T-helper 2 cell treated with Interferon-gamma antibody and Interleukin-4, amounts not matched to agents 5 μg/mL and 100 μg/mL, for 36 hours (primary cell): ENCODE measurements at regions not wholly inside any gene's neighbourhood (a gene's known extent, or its start where the extent isn't known, plus 50 kb on each side); places are given as distances from the start of the nearest gene placed in this dataset.

Source experiments
- DNase-seq: peaks from one replicate; pipeline ENCODE4 v3.0.0; 2021; ENCODE audit warnings: low spot score
- H3K27ac Mint-ChIP-seq: one replicate; pipeline ENCODE4 v1.8.0; 2021; ENCODE audit warnings: mild to moderate bottlenecking, mixed read lengths
- H3K27me3 Mint-ChIP-seq: one replicate; pipeline ENCODE4 v1.8.0; 2021; ENCODE audit warnings: low read depth, mixed read lengths
- H3K36me3 Mint-ChIP-seq: one replicate; pipeline ENCODE4 v1.8.0; 2021; ENCODE audit warnings: low read depth, mixed read lengths
- H3K4me1 Mint-ChIP-seq: one replicate; pipeline ENCODE4 v1.8.0; 2021; ENCODE audit warnings: low read depth, mixed read lengths
- H3K4me3 Mint-ChIP-seq: one replicate; pipeline ENCODE4 v1.8.0; 2022; ENCODE audit warnings: mild to moderate bottlenecking, moderate library complexity, mixed read lengths
- H3K9me3 Mint-ChIP-seq: one replicate; pipeline ENCODE4 v1.8.0; 2021; ENCODE audit warnings: mixed read lengths

DNA sequence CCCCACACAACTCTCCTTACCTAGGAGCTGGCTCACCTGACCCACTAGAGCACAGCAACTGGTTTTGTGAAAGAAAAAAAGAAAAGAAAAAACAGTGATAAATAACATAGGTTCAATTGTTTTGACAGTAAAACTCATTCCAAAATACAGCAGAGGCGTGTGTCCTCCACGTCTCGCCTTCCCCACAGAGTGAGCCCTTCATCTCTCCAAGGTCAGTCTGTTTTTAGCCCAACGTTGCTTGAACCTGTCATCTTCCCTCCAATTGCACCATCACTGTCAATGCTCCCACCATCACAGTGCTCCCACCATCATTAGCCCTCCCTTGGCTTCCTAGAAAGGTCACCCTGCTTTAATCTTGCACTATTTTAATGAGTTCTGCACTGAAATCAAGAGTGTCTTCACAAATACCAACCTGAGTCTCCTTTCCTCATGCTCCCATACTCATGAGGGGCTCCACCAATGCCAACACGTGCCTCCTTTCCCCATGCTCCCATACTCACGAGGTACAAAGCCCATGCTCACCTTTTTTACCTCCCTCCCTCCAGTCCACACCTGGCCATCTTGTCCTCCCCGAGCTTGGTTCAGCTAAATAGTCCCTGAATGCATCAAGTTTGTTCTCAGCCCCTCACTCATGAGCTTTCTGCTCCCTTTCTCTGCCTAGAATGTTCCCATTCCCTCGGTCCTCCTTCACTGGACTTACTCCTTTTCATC lies 103.7 kb downstream of the IRS2 start:
- Mint-ChIP-seq H3K36me3 (no peaks in the 10 kb centered on the region), H3K27me3 (peaks cover 11% of the 10 kb centered on the region), H3K4me1 (no peaks in the 10 kb centered on the region), H3K4me3 (no peak overlapping the region), H3K27ac (no peak overlapping the region), H3K9me3 (no peaks in the 10 kb centered on the region)
- DNase-seq = no peak

DNA sequence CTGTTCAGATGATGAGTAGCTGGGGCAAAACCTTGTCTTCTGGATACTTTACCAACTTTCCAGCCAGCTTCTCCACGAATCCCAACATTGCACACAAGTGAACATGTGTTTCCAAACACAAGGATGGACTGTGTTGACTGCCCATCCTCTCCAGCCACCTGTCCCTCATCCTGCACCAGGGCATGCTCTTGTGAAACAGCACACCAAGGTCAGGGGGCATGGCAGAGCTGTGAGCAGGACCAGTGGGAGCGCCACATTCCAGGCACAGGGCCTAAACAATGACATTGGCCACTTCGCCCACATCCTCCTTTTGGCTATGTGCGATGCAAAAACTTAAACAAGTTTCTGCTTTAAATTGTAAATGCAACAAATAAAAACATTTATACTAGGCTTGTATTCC lies 105.5 kb downstream of the IRS2 start:
- no peak for DNase-seq
- H3K4me3 Mint-ChIP-seq = no peak overlapping the region
- peaks cover 11% of the 10 kb centered on the region for H3K27me3 Mint-ChIP-seq
- H3K27ac Mint-ChIP-seq = no peak overlapping the region
- no peaks in the 10 kb centered on the region for H3K9me3 Mint-ChIP-seq
- no peaks in the 10 kb centered on the region for H3K4me1 Mint-ChIP-seq
- no peaks in the 10 kb centered on the region for H3K36me3 Mint-ChIP-seq

DNA sequence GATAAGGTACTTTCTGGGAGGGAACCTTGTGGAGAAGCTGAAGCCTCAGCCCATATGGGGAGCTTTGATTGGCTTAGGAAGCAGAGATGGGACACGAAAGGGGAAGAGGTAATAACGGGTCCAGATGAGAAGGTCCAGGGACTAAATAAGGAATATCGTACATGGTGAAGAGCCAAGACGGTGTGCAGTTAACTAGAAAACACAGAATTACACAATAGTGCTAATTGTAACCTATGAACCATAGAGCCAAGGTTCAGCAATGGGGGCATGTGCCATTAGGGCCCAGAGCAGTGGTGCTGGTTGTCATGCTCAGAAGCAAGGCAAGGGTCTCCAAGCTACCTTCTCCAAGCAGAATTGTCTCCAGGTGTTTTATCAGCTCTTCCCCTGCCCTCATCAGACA lies 106.1 kb downstream of the IRS2 start:
- DNase-seq = no peak
- peaks cover 11% of the 10 kb centered on the region for H3K27me3 Mint-ChIP-seq
- H3K27ac Mint-ChIP-seq = no peak overlapping the region
- H3K4me1 Mint-ChIP-seq = no peaks in the 10 kb centered on the region
- H3K4me3 Mint-ChIP-seq = no peak overlapping the region
- H3K36me3 Mint-ChIP-seq = no peaks in the 10 kb centered on the region
- no peaks in the 10 kb centered on the region for H3K9me3 Mint-ChIP-seq

GRCh38 chr13:109678459-109678858 lies 107.9 kb downstream of the IRS2 start:
- Mint-ChIP-seq H3K9me3 (no peaks in the 10 kb centered on the region), H3K4me1 (no peaks in the 10 kb centered on the region), H3K27me3 (peaks cover 13% of the 10 kb centered on the region), H3K36me3 (no peaks in the 10 kb centered on the region), H3K4me3 (no peak overlapping the region), H3K27ac (no peak overlapping the region)
- no peak for DNase-seq

GRCh38 chr13:109677206-109677605 lies 109.2 kb downstream of the IRS2 start:
- no peak overlapping the region for H3K27ac Mint-ChIP-seq
- no peaks in the 10 kb centered on the region for H3K36me3 Mint-ChIP-seq
- H3K27me3 Mint-ChIP-seq = peaks cover 6% of the 10 kb centered on the region
- H3K4me3 Mint-ChIP-seq = no peak overlapping the region
- no peaks in the 10 kb centered on the region for H3K9me3 Mint-ChIP-seq
- no peak for DNase-seq
- no peaks in the 10 kb centered on the region for H3K4me1 Mint-ChIP-seq

DNA sequence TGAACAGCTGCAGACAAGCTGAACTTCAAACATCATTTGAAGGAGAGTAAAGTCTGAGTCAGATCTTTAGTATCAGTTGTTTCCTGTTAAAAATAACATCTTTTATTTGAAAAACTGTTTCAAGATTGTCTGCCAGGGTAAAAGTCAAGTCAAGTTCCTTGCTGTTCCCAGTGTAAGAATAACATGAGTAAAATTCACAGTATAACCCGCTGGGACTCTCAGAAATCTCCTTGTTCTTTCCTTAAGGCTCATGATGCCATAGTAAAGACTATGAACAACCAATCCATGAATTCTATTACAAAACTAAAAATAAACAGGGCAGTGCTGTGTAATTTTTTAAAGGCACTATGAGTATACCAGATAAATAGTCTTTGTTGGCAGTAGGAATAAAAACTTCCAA lies 112.9 kb downstream of the IRS2 start:
- no peaks in the 10 kb centered on the region for H3K9me3 Mint-ChIP-seq
- no peak overlapping the region for H3K4me3 Mint-ChIP-seq
- H3K27ac Mint-ChIP-seq = no peak overlapping the region
- no peak for DNase-seq
- no peaks in the 10 kb centered on the region for H3K4me1 Mint-ChIP-seq
- H3K36me3 Mint-ChIP-seq = no peaks in the 10 kb centered on the region
- H3K27me3 Mint-ChIP-seq = peaks cover 6% of the 10 kb centered on the region

DNA sequence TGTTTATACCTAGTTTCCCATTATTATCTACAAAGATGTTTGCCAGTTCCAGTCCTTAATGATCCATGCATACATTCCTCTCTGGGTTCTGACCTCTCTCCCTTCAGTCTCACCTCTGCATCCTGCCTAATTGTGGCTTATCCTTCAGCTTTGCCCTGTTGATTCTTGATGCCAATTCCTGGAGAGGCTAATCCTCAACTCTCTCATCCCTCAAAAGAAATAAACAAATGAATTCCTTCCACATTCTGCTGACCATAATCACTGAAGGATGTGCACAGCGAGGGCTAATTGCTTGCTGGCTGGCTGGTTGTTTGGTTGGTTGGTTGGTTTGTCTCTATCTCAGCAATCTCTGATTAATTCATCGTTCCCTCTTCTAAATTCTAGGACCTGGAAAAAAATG lies 113.8 kb downstream of the IRS2 start:
- no peaks in the 10 kb centered on the region for H3K4me1 Mint-ChIP-seq
- H3K27me3 Mint-ChIP-seq = peaks cover 4% of the 10 kb centered on the region
- DNase-seq = no peak
- no peaks in the 10 kb centered on the region for H3K36me3 Mint-ChIP-seq
- no peaks in the 10 kb centered on the region for H3K9me3 Mint-ChIP-seq
- H3K27ac Mint-ChIP-seq = no peak overlapping the region
- H3K4me3 Mint-ChIP-seq = no peak overlapping the region

GRCh38 chr13:109671919-109672318 lies 114.5 kb downstream of the IRS2 start:
- H3K27me3 Mint-ChIP-seq = peaks cover 4% of the 10 kb centered on the region
- DNase-seq = no peak
- no peaks in the 10 kb centered on the region for H3K9me3 Mint-ChIP-seq
- no peak overlapping the region for H3K4me3 Mint-ChIP-seq
- no peaks in the 10 kb centered on the region for H3K36me3 Mint-ChIP-seq
- H3K27ac Mint-ChIP-seq = no peak overlapping the region
- no peaks in the 10 kb centered on the region for H3K4me1 Mint-ChIP-seq

GRCh38 chr13:109670776-109671175 lies 115.6 kb downstream of the IRS2 start:
- no peaks in the 10 kb centered on the region for H3K4me1 Mint-ChIP-seq
- peaks cover 4% of the 10 kb centered on the region for H3K27me3 Mint-ChIP-seq
- no peak overlapping the region for H3K4me3 Mint-ChIP-seq
- no peak for DNase-seq
- H3K9me3 Mint-ChIP-seq = no peaks in the 10 kb centered on the region
- no peaks in the 10 kb centered on the region for H3K36me3 Mint-ChIP-seq
- no peak overlapping the region for H3K27ac Mint-ChIP-seq

DNA sequence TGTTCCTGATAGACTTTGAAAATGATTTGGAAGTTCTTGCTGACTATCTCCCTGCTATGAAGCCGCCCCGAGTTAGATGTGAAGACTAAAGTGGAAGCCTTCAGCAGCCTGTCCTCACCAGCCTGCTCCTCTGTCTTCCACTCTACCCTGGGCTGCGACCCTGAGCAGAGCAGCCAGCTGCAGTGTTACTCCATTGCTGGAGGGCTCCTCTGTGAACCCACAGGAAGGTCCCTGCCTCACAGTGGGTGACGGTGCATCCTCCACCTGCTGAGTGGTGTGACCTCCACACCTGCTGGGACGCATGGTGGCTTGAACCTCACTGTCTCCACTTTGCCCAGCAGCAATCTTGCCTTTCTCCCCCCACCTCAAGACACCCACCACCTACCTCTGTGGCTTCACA lies 116.4 kb downstream of the IRS2 start:
- Mint-ChIP-seq H3K4me1 (no peaks in the 10 kb centered on the region), H3K9me3 (no peaks in the 10 kb centered on the region), H3K4me3 (no peak overlapping the region), H3K27me3 (peaks cover 4% of the 10 kb centered on the region), H3K36me3 (no peaks in the 10 kb centered on the region), H3K27ac (no peak overlapping the region)
- no peak for DNase-seq

GRCh38 chr13:109669234-109669612 lies 117.2 kb downstream of the IRS2 start:
- H3K4me3 Mint-ChIP-seq = no peak overlapping the region
- peaks cover 2% of the 10 kb centered on the region for H3K27me3 Mint-ChIP-seq
- H3K9me3 Mint-ChIP-seq = no peaks in the 10 kb centered on the region
- no peak overlapping the region for H3K27ac Mint-ChIP-seq
- H3K4me1 Mint-ChIP-seq = no peaks in the 10 kb centered on the region
- no peaks in the 10 kb centered on the region for H3K36me3 Mint-ChIP-seq
- no peak for DNase-seq

GRCh38 chr13:109668433-109669233 lies 117.8 kb downstream of the IRS2 start:
- no peaks in the 10 kb centered on the region for H3K9me3 Mint-ChIP-seq
- H3K36me3 Mint-ChIP-seq = no peaks in the 10 kb centered on the region
- no peak overlapping the region for H3K27ac Mint-ChIP-seq
- no peaks in the 10 kb centered on the region for H3K4me1 Mint-ChIP-seq
- H3K4me3 Mint-ChIP-seq = no peak overlapping the region
- DNase-seq = no peak
- H3K27me3 Mint-ChIP-seq = no peaks in the 10 kb centered on the region

DNA sequence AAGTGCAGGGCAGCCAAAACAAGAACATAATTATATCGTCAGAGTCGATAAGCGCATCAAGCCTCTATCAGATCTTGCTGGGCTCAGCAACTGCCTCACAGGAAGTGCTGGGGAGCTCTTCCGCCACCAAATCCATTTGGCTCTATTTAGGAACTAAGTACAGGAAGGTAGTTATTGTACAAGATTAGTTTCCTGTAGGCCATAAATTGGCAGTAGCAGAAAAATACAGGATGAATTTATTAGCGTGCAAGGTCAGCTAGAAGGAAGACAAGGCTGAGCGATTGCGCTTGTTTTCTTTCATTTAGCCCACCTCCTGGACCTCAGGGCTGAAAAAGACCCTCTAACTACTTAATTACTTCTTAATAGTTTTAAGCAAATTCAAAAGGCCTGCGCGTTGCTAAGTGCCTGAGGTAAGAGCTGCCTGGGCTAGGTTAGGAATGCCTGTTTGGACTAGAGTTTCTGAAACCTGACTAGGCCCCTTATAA lies 118.5 kb downstream of the IRS2 start:
- H3K9me3 Mint-ChIP-seq = no peaks in the 10 kb centered on the region

DNA sequence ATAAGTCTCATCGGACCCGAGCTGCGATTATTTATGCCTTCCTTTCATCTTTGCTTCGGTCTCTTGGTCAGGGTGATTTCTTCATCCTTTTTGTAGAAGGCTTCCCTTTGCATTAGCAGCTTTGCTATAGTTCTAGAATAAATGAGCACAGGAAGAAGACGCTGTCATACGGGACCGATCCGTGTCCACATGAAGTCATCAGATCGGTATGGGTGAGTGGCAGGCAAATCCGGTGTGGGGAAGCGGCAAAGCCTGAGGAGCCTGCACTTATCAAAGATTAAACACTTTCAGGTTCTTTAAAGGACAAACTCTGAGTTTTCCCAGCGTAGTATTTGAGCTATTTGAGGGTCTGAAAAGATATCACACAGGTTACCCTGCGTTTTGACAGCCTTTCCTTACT lies 119.3 kb downstream of the IRS2 start:
- Mint-ChIP-seq H3K9me3 (no peaks in the 10 kb centered on the region), H3K4me1 (no peaks in the 10 kb centered on the region), H3K36me3 (no peaks in the 10 kb centered on the region), H3K27ac (no peak overlapping the region), H3K4me3 (no peak overlapping the region), H3K27me3 (no peaks in the 10 kb centered on the region)
- no peak for DNase-seq

More for the DNA sequence above, 118.5 kb downstream of the IRS2 start:
- Mint-ChIP-seq H3K27ac (no peak overlapping the region), H3K4me1 (no peaks in the 10 kb centered on the region), H3K27me3 (no peaks in the 10 kb centered on the region), H3K4me3 (no peak overlapping the region), H3K36me3 (no peaks in the 10 kb centered on the region)
- DNase-seq = no peak
